CD14-positive monocyte (primary cell): ENCODE measurements at regions not wholly inside any gene's neighbourhood (a gene's known extent, or its start where the extent isn't known, plus 50 kb on each side); places are given as distances from the start of the nearest gene placed in this dataset.

Source experiments
- DNase-seq, 3 donors: peaks; one replicate each; pipeline ENCODE4 v3.0.0-alpha.2; 2011 to 2022
- H2AFZ ChIP-seq: 2 replicates; pipeline ENCODE4 v1.6.0; 2012; ENCODE audit warnings: mild to moderate bottlenecking, low read depth, low read length, inconsistent platforms; ENCODE audit not compliant: insufficient read depth, poor library complexity, severe bottlenecking
- H3K27ac ChIP-seq, 2 donors: 1 replicate in 1 of 2; 2 replicates in 1 of 2; pipeline ENCODE4 v1.5.1; 2012 to 2013; ENCODE audit warnings: low read length in 2 of 2, control low read depth in 1 of 2, inconsistent platforms in 1 of 2, low read depth in 1 of 2, mild to moderate bottlenecking in 1 of 2
- H3K27me3 ChIP-seq, 2 donors: one replicate each; pipeline versions ENCODE4 v1.6.0 to v1.6.1; 2011 to 2013; ENCODE audit warnings: low read length in 2 of 2; ENCODE audit not compliant: control insufficient read depth in 2 of 2, insufficient read depth in 2 of 2
- H3K36me3 ChIP-seq, 2 donors: replicated peaks in 1 of 2; 1 replicate in 1 of 2; 2 replicates in 1 of 2; pipeline versions ENCODE4 v1.5.1 to v1.6.1; 2012 to 2013; ENCODE audit warnings: low read length in 2 of 2, control low read depth in 1 of 2, inconsistent platforms in 1 of 2, mild to moderate bottlenecking in 1 of 2; ENCODE audit not compliant: insufficient read depth in 2 of 2, control insufficient read depth in 1 of 2
- H3K4me1 ChIP-seq, 2 donors: 1 replicate in 1 of 2; 2 replicates in 1 of 2; pipeline versions ENCODE4 v1.5.1 to v1.6.1; 2012 to 2013; ENCODE audit warnings: low read length in 2 of 2, control low read depth in 1 of 2, inconsistent platforms in 1 of 2, mild to moderate bottlenecking in 1 of 2, moderate library complexity in 1 of 2; ENCODE audit not compliant: insufficient read depth in 2 of 2, control insufficient read depth in 1 of 2
- H3K4me2 ChIP-seq: replicated peaks from 2 replicates; pipeline ENCODE3; 2012; ENCODE audit warnings: low read length, moderate library complexity, mild to moderate bottlenecking; ENCODE audit not compliant: poor library complexity, severe bottlenecking; ENCODE audit errors: extremely low read depth
- H3K4me3 ChIP-seq, 3 experiments: fragments of 200-600 bp in 1 of 3; sonication (generic) in 1 of 3; replicated peaks in 1 of 3; 1 replicate in 2 of 3; 2 replicates in 1 of 3; pipeline ENCODE4 v1.5.1; 2011 to 2013; ENCODE audit warnings: low read length in 3 of 3, mild to moderate bottlenecking in 3 of 3, control low read depth in 2 of 3, low read depth in 2 of 3, inconsistent platforms in 1 of 3, moderate library complexity in 1 of 3
- H3K79me2 ChIP-seq: 2 replicates; pipeline ENCODE4 v1.6.0; 2012; ENCODE audit warnings: mild to moderate bottlenecking, control low read depth, inconsistent platforms, low read length, moderate library complexity; ENCODE audit not compliant: insufficient read depth
- H3K9ac ChIP-seq: 2 replicates; pipeline ENCODE4 v1.6.0; 2017; ENCODE audit warnings: low read length, mild to moderate bottlenecking; ENCODE audit not compliant: insufficient read depth, poor library complexity, severe bottlenecking
- H3K9me3 ChIP-seq, 2 donors: replicated peaks in 1 of 2; 1 replicate in 1 of 2; 2 replicates in 1 of 2; pipeline versions ENCODE4 v1.5.1 to v1.6.1; 2012 to 2013; ENCODE audit warnings: low read length in 2 of 2, control low read depth in 1 of 2; ENCODE audit not compliant: control insufficient read depth in 1 of 2, insufficient read depth in 1 of 2
- H4K20me1 ChIP-seq: 2 replicates; pipeline ENCODE4 v1.6.0; 2012; ENCODE audit warnings: mild to moderate bottlenecking, low read length, control low read depth, moderate library complexity; ENCODE audit not compliant: insufficient read depth
- H3K27ac Mint-ChIP-seq, 7 donors: one replicate each; pipeline ENCODE4 v1.8.0; 2020; ENCODE audit warnings: mild to moderate bottlenecking in 7 of 7, mixed read lengths in 7 of 7, moderate library complexity in 6 of 7, inconsistent platforms in 2 of 7
- H3K27me3 Mint-ChIP-seq, 3 donors: one replicate each; pipeline ENCODE4 v1.8.0; 2021 to 2022; ENCODE audit warnings: low read depth in 3 of 3, mild to moderate bottlenecking in 3 of 3, mixed read lengths in 3 of 3, moderate library complexity in 3 of 3, inconsistent platforms in 1 of 3
- H3K36me3 Mint-ChIP-seq, 2 donors: one replicate each; pipeline ENCODE4 v1.8.0; 2020; ENCODE audit warnings: mixed read lengths in 2 of 2, inconsistent platforms in 1 of 2, mild to moderate bottlenecking in 1 of 2
- H3K4me1 Mint-ChIP-seq: one replicate; pipeline ENCODE4 v1.8.0; 2020; ENCODE audit warnings: mild to moderate bottlenecking, mixed read lengths
- H3K4me3 Mint-ChIP-seq, 2 donors: one replicate each; pipeline ENCODE4 v1.8.0; 2020; ENCODE audit warnings: mild to moderate bottlenecking in 2 of 2, mixed read lengths in 2 of 2, moderate library complexity in 1 of 2
- H3K9me3 Mint-ChIP-seq, 7 donors: one replicate each; pipeline ENCODE4 v1.8.0; 2020 to 2022; ENCODE audit warnings: mixed read lengths in 7 of 7, mild to moderate bottlenecking in 6 of 7, moderate library complexity in 6 of 7, inconsistent platforms in 2 of 7
- WGBS: methylation state at CpG from one replicate; pipeline ENCODE4 v1.1.5; 2013; ENCODE audit warnings: missing lambda C conversion rate; ENCODE audit not compliant: insufficient coverage; 5-methylcytosine and 5-hydroxymethylcytosine counted together
- intact Hi-C, 2 donors: fragments of 100-400 bp; cut with micrococcal nuclease; formaldehyde crosslinking; loops; one replicate each; pipeline versions ENCODE4 v1.15.0 to v1.15.1; 2023
- TF ChIP-seq, protein P1 (sequence below): fragments of 200-600 bp; IDR thresholded peaks from one replicate; pipeline ENCODE4 v1.8.0; 2022; ENCODE audit warnings: antibody characterized with exemption, mild to moderate bottlenecking

- H3K27ac ChIP-seq: no peak overlapping the region
- WGBS: 83% methylated on average over 1 of the region's 2 CpGs
These were observed 155.2 kb upstream of the C2CD4B start for GRCh38 chr15:62320259-62320658.

DNA sequence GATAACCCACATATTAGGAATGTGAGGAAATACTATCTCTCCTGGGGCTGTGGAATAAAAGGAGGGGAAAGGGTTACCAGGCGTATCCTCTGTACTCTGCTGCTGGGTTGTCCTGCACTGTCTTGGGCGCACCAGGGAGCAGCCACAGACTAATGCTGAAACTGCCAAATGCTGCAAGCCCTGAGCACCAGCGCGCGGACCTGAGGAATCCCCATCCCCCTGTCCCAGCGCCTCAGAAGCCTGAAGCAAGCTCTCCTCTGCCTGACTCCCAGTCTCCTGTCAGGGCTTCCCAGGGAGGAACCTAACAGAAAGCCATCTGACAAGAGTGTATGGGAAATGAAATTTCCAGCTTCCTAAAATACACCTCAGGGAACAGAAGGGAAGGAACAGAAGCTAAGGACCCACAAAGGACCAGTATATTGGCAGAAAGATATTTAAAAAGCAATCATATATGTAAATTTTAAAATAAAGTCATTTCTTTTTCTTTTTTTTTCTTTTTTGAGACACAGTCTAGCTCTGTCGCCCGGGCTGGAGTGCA, 158.3 kb upstream of the C2CD4B start:
- Histone ChIP-seq H4K20me1 (no peaks in the 10 kb centered on the region), H3K9ac (no peak overlapping the region), H3K4me2 (no peak overlapping the region), H3K36me3 (no peaks in the 10 kb centered on the region), H2AFZ (no peak overlapping the region), H3K4me3 (no peak overlapping the region), H3K27ac (no peak overlapping the region), H3K27me3 (peaks cover 0 to 6% of the 10 kb centered on the region in 2 donors), H3K4me1 (no peaks in the 10 kb centered on the region), H3K79me2 (no peaks in the 10 kb centered on the region), H3K9me3 (no peaks in the 10 kb centered on the region)
- peak overlapping the region in 1 of 7 donors; percentile 53 for H3K27ac Mint-ChIP-seq
- WGBS: 70% methylated on average over 7 of the region's 8 CpGs
- peak overlapping the region in 1 of 2 donors; percentile 35 for H3K4me3 Mint-ChIP-seq
- TF ChIP-seq, protein P1, sequence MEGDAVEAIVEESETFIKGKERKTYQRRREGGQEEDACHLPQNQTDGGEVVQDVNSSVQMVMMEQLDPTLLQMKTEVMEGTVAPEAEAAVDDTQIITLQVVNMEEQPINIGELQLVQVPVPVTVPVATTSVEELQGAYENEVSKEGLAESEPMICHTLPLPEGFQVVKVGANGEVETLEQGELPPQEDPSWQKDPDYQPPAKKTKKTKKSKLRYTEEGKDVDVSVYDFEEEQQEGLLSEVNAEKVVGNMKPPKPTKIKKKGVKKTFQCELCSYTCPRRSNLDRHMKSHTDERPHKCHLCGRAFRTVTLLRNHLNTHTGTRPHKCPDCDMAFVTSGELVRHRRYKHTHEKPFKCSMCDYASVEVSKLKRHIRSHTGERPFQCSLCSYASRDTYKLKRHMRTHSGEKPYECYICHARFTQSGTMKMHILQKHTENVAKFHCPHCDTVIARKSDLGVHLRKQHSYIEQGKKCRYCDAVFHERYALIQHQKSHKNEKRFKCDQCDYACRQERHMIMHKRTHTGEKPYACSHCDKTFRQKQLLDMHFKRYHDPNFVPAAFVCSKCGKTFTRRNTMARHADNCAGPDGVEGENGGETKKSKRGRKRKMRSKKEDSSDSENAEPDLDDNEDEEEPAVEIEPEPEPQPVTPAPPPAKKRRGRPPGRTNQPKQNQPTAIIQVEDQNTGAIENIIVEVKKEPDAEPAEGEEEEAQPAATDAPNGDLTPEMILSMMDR: no peak
- H3K4me1 Mint-ChIP-seq: no peaks in the 10 kb centered on the region
- H3K9me3 Mint-ChIP-seq: peaks cover 0 to 2% (median 0%) of the 10 kb centered on the region in 7 donors
- H3K27me3 Mint-ChIP-seq: peaks cover 10 to 25% (median 13%) of the 10 kb centered on the region in 3 donors
- intact Hi-C loops: loop anchor here in 1 of 2 donors (10.0 kb wide), 1 partner anchor 59 kb away; no protein-coding TSS in a partner anchor
- H3K36me3 Mint-ChIP-seq: no peaks in the 10 kb centered on the region
- no peak for DNase-seq

More at GRCh38 chr15:62320259-62320658, 155.2 kb upstream of the C2CD4B start:
- Mint-ChIP-seq H3K27ac (no peak overlapping the region), H3K9me3 (peaks cover 0 to 1% (median 0%) of the 10 kb centered on the region in 7 donors), H3K27me3 (peaks cover 13 to 22% (median 14%) of the 10 kb centered on the region in 3 donors), H3K4me1 (no peaks in the 10 kb centered on the region), H3K36me3 (no peaks in the 10 kb centered on the region), H3K4me3 (no peak overlapping the region)
- Histone ChIP-seq H3K4me1 (no peaks in the 10 kb centered on the region), H3K36me3 (no peaks in the 10 kb centered on the region), H3K9ac (no peak overlapping the region), H3K4me2 (no peak overlapping the region), H4K20me1 (no peaks in the 10 kb centered on the region), H3K9me3 (no peaks in the 10 kb centered on the region), H3K27me3 (peaks cover 0 to 5% of the 10 kb centered on the region in 2 donors), H2AFZ (no peak overlapping the region), H3K4me3 (no peak overlapping the region), H3K79me2 (no peaks in the 10 kb centered on the region)
- TF ChIP-seq, protein P1: no peak
- DNase-seq: no peak
- intact Hi-C loops: loop anchor here in 1 of 2 donors (10.0 kb wide), 1 partner anchor 55 kb away; no protein-coding TSS in a partner anchor
